GM19395 (cell line): ENCODE measurements at regions not wholly inside any gene's neighbourhood (a gene's known extent, or its start where the extent isn't known, plus 50 kb on each side); places are given as distances from the start of the nearest gene placed in this dataset.
"Not testable (repeated sequence)": the region's sequence is repeated elsewhere in the genome, so short reads cannot be mapped to it uniquely, and the experiment has no call there.

Experiments
- ATAC-seq: cut with Tn5 transposase; IDR thresholded peaks from one replicate; pipeline ENCODE4 v1.9.1; 2021; ENCODE audit warnings: mild to moderate bottlenecking, moderate library complexity; ENCODE audit not compliant: unreplicated experiment

GRCh38 chr1:242914729-242915128 lies 340.4 kb downstream of the CEP170 start:
- ATAC-seq, result not testable (repeated sequence)

GRCh38 chr1:242912855-242913254 lies 342.2 kb downstream of the CEP170 start:
- ATAC-seq, result not testable (repeated sequence)

- peak; percentile 88 for ATAC-seq
Observed at GRCh38 chr1:242900558-242900957, 354.5 kb downstream of the CEP170 start.

- ATAC-seq, result no peak
Observed at GRCh38 chr1:242890192-242890741, 364.8 kb downstream of the CEP170 start.

- peak; percentile 93 for ATAC-seq
Observed at GRCh38 chr1:242886137-242886536, 361.6 kb upstream of the PLD5 start.

DNA sequence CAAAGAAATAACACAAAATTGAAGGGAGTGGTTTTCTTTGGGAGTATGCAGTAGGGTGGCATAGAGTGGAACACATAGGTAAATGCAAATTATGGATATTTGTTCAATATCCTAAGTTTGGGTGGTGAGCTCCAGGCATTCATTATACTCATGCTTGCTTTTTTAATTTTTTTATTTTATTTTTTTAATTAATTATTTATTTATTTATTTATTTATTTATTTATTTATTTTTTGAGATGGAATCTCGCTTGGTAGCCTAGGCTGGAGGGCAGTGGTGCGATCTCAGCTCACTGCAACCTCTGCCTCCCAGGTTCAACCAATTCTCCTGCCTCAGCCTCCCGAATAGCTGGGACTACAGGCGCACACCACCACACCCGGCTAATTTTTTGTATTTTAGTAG lies 355.5 kb upstream of the PLD5 start:
- ATAC-seq, result not testable (repeated sequence)

DNA sequence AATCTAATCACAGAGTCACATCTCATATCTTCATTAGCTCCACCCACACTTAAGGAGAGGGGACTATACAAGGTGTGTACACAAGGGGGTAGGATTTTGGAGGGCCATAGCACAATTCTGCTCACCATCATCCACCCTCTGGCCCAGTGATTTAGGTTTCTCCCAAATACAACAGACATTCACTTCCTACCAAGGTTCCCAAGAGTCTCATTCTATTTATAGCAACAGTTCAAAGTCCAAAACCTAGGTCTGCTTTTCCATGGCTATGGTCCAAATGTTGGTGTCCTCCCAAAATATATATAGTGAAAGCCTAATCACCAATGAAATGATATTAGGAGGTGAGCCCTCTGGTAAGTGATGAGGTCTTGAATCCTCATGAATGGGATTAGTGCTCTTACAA lies 353.2 kb upstream of the PLD5 start:
- ATAC-seq, result no peak

DNA sequence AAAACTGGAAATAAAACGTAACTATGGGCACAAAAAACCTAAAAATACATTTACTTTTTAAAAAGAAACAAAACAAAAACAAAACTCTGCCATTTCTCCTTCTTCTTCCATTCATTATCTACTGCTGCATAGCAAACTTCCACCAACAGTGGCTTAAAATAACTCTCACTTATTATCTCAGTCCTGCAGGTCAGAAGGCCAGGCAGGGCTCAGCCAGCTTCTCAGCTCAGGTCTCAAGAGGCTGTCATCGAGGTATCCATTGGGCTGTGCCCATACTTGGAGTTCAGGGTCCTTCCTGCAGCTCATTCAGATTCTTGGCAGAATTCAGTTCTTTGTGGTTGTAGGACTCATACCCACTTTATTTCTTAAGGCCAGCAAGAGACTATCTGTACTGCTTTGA lies 352.7 kb upstream of the PLD5 start:
- no peak for ATAC-seq

- no peak for ATAC-seq
Observed at GRCh38 chr1:242876030-242876429, 351.5 kb upstream of the PLD5 start.

GRCh38 chr1:242873661-242874060 lies 349.2 kb upstream of the PLD5 start:
- ATAC-seq, result no peak

DNA sequence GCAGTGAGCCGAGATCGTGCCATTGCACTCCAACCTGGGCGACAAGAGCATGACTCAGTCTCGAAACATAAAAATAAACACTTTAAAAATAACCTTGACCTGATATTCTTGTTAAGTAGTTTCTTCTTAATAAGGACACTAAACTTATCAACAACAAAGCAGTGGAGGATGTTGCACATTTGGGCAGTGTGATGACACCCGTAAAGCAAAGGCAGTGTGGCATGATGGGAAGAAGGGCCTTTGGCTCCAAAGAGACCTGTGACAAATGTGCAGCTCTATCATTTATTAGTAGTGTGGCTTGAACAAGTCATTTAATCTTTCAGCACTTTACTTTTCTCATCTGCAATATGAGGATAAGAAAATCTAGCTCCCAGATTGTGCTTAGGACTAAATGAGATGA lies 348.0 kb upstream of the PLD5 start:
- no peak for ATAC-seq

- no peak for ATAC-seq
Observed at GRCh38 chr1:242871471-242872030, 347.1 kb upstream of the PLD5 start.

DNA sequence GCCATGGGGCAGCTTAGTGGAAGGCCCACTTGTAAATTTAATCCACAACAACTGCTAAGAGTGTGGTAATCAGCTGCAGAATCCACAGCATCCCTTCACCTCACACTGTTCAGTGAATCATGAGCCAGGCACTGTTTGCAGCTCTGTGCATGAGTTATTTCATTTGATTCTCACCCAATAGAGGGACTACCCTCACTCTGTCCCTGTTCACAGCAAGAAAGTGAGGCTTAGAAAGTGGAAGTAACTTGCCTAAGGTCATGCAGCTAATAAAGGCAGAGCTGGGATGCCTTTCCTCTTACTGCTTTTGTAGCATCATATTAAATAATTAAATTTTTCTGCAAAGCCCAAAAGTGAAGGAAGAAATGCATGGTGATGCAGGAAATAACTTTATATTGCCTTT lies 346.5 kb upstream of the PLD5 start:
- no peak for ATAC-seq

DNA sequence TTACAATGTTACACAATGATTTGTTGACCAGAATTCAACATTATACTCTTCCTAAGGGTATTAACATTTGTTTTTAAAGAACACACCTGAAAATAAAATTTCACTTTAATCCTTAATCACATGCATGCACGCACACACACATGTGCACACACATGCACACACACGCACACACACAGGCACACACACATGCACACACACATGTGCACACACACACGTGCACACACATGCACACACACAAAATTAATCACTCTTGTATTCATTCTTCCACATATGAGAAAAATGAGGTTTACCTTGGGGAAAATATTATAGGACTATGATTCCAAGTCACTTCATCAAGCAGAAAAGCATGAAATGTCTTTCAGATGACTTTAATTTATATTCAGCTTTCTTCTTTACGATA lies 331.8 kb upstream of the PLD5 start:
- ATAC-seq, result no peak

DNA sequence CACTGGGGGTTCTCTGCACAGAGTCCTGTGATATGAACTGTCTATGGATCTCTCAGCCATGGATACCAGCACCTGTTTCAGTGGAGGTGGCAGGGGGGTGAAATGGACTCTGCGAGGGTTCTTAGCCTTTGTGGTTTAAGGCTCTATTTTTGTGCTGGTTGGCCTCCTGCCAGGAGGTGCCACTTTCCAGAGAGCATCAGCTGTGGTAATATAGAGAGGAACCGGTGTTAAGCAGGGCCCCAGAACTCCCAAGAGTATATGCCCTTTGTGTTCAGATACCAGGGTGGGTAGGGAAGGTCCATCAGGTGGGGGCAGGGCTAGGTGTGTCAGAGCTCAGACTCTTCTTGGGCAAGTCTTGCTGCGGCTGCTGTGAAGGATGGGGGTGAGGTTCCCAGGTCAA lies 330.0 kb upstream of the PLD5 start:
- ATAC-seq, result no peak

DNA sequence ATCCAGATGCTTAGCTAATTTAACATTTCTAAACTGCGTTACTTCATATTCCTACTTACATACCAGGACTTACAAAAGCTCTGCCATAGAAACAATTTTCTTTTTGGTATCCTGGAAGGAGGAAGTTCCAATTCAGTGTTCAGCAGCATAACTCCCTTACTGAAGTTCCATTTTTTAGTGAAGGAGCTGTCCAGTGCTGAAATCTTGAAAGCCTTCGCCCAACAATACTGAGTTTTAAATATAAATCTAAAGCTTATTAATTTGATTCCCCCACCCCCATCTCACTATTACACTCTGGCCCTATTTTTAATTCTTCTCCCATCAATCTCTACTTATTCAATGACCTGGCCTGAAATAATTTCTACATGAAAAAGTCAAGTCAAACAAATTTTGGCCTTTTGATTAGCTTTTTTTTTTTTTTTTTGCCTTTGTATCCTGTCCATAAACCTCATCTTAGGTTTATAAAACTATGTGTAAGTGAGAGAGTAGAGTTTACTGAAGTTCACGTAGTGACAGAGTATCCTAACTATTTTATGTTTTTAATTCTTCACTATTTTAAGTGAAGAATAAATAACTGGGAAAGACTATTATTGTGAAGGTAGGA lies 323.0 kb upstream of the PLD5 start:
- no peak for ATAC-seq

- ATAC-seq, result no peak
Observed at GRCh38 chr1:242842094-242842493, 317.6 kb upstream of the PLD5 start.

DNA sequence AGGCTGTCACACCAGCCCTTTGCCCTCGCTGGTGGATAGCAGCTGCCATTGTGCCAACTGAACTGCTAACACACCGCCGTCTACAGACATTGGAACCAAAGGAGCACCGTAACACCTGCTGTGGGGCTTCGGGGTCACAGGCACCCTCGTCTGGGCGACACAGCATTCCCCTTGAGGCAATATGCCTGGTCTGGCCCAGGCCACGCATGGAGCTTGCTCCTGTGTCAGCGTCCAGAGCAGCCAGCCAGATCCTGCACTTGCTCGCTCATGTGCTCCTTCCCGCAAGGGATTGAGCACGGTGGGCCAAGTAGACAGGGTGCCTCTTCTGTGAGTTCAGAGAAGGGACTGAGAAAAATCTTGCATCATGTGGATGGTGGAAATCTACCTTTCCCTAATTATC lies 314.6 kb upstream of the PLD5 start:
- ATAC-seq, result no peak

DNA sequence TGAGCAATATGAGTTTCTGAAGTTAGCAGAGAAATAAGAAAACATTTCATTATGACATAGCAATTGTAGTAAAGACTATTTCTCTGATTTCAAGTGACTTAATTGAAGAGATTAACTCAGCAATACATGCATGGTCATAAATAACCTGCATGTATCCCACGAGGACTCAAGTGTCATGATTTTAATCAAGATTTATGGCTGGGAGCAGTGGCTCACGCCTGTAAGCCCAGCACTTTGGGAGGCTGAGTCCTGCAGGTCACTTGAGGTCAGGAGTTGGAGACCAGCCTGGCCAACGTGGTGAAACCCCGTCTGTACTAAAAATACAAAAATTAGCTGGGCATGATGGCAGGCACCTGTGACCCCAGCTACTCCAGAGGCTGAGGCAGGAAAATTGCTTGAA lies 311.9 kb upstream of the PLD5 start:
- no peak for ATAC-seq

- no peak for ATAC-seq
Observed at GRCh38 chr1:242828828-242829227, 304.3 kb upstream of the PLD5 start.

- ATAC-seq, result no peak
Observed at GRCh38 chr1:242828199-242828598, 303.7 kb upstream of the PLD5 start.

DNA sequence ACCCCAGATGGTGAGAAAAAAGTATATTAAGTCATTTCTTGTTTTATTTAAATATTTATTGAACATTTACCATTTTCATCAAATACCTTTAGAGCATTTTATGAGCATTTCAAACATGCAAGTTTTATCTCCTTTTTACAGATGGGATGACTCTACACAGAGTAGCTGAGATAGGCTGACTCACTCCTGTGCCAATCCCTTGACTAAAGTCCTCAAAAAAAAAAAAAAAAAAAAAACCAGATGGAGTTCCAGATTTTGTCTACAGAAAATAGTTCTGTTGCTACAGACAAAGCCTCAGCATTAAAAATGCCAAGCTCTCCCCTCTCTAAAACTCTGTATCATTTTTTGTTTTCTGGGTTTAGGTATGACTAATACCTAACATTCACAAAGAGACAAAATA lies 303.0 kb upstream of the PLD5 start:
- ATAC-seq, result no peak
